GM21786 (cell line): ENCODE measurements at regions not wholly inside any gene's neighbourhood (a gene's known extent, or its start where the extent isn't known, plus 50 kb on each side); places are given as distances from the start of the nearest gene placed in this dataset.
"Not testable (repeated sequence)": the region's sequence is repeated elsewhere in the genome, so short reads cannot be mapped to it uniquely, and the experiment has no call there.

ENCODE experiments used
- ATAC-seq: cut with Tn5 transposase; IDR thresholded peaks from one replicate; pipeline ENCODE4 v1.9.1; 2021; ENCODE audit not compliant: unreplicated experiment

GRCh38 chr6:40700006-40700580, 112.9 kb upstream of the LRFN2 start:
- no peak for ATAC-seq

- ATAC-seq = no peak
Measured at GRCh38 chr6:40695750-40696415, 108.7 kb upstream of the LRFN2 start.

GRCh38 chr6:40695114-40695513, 108.0 kb upstream of the LRFN2 start:
- ATAC-seq = no peak

GRCh38 chr6:40693768-40694167, 106.6 kb upstream of the LRFN2 start:
- ATAC-seq = no peak

GRCh38 chr6:40692337-40692736, 105.2 kb upstream of the LRFN2 start:
- no peak for ATAC-seq

- no peak for ATAC-seq
Measured at GRCh38 chr6:40689185-40689584, 102.0 kb upstream of the LRFN2 start.

- no peak for ATAC-seq
Measured at GRCh38 chr6:40688214-40688761, 101.1 kb upstream of the LRFN2 start.

- no peak for ATAC-seq
Measured at GRCh38 chr6:40685862-40686261, 98.7 kb upstream of the LRFN2 start.

- ATAC-seq = no peak
Measured at GRCh38 chr6:40681622-40682021, 94.5 kb upstream of the LRFN2 start.

- ATAC-seq = no peak
Measured at GRCh38 chr6:40678941-40679340, 91.8 kb upstream of the LRFN2 start.

GRCh38 chr6:40674170-40674569, 87.0 kb upstream of the LRFN2 start:
- no peak for ATAC-seq

GRCh38 chr6:40672087-40672486, 84.9 kb upstream of the LRFN2 start:
- ATAC-seq = no peak

GRCh38 chr6:40671694-40672050, 84.5 kb upstream of the LRFN2 start:
- no peak for ATAC-seq

GRCh38 chr6:40671001-40671693, 84.0 kb upstream of the LRFN2 start:
- ATAC-seq = no peak

GRCh38 chr6:40669343-40669742, 82.2 kb upstream of the LRFN2 start:
- ATAC-seq = no peak

GRCh38 chr6:40668203-40668602, 81.0 kb upstream of the LRFN2 start:
- ATAC-seq = no peak

- no peak for ATAC-seq
Measured at GRCh38 chr6:40666530-40666929, 79.4 kb upstream of the LRFN2 start.

- ATAC-seq = no peak
Measured at GRCh38 chr6:40661726-40662125, 74.6 kb upstream of the LRFN2 start.

GRCh38 chr6:40656772-40657171, 69.6 kb upstream of the LRFN2 start:
- not testable (repeated sequence) for ATAC-seq

GRCh38 chr6:40654828-40655227, 67.7 kb upstream of the LRFN2 start:
- ATAC-seq = no peak

GRCh38 chr6:40645043-40645442, 57.9 kb upstream of the LRFN2 start:
- no peak for ATAC-seq

- ATAC-seq = no peak
Measured at GRCh38 chr6:40642837-40643236, 55.7 kb upstream of the LRFN2 start.
